Hepatocyte (in vitro differentiated cells): ENCODE measurements at regions not wholly inside any gene's neighbourhood (a gene's known extent, or its start where the extent isn't known, plus 50 kb on each side); places are given as distances from the start of the nearest gene placed in this dataset.

Source experiments
- DNase-seq: peaks from one replicate; pipeline ENCODE4 v3.0.0-alpha.2; 2016; ENCODE audit warnings: low spot score
- H2AFZ ChIP-seq: fragments of 200-600 bp; sonication (generic); 2 replicates; pipeline ENCODE4 v1.6.0; 2016; ENCODE audit warnings: antibody characterized with exemption, mild to moderate bottlenecking
- H3K27ac ChIP-seq: fragments of 200-600 bp; sonication (generic); 2 replicates; pipeline ENCODE4 v1.5.1; 2016; ENCODE audit warnings: mild to moderate bottlenecking
- H3K27me3 ChIP-seq: fragments of 200-600 bp; sonication (generic); 2 replicates; pipeline ENCODE4 v1.6.1; 2016
- H3K36me3 ChIP-seq: fragments of 200-600 bp; sonication (generic); replicated peaks from 2 replicates; pipeline ENCODE4 v1.5.1; 2016; ENCODE audit warnings: low read depth; ENCODE audit not compliant: insufficient read depth
- H3K4me1 ChIP-seq: fragments of 200-600 bp; sonication (generic); 2 replicates; pipeline ENCODE4 v1.5.1; 2016; ENCODE audit warnings: mild to moderate bottlenecking, moderate library complexity; ENCODE audit not compliant: insufficient read depth
- H3K4me2 ChIP-seq: fragments of 200-600 bp; sonication (generic); 2 replicates; pipeline ENCODE4 v1.6.0; 2016
- H3K4me3 ChIP-seq: fragments of 200-600 bp; sonication (generic); 2 replicates; pipeline ENCODE4 v1.5.1; 2016; ENCODE audit warnings: mild to moderate bottlenecking
- H3K79me2 ChIP-seq: fragments of 200-600 bp; sonication (generic); 2 replicates; pipeline ENCODE4 v1.6.0; 2017; ENCODE audit warnings: mild to moderate bottlenecking
- H3K9me2 ChIP-seq: fragments of 200-600 bp; sonication (generic); replicated peaks from 2 replicates; pipeline ENCODE4 v1.6.0; 2017; ENCODE audit warnings: mild to moderate bottlenecking; ENCODE audit not compliant: insufficient read depth
- H3K9me3 ChIP-seq: fragments of 200-600 bp; sonication (generic); 2 replicates; pipeline ENCODE4 v1.5.1; 2016; ENCODE audit warnings: low read depth, mild to moderate bottlenecking
- H4K20me1 ChIP-seq: fragments of 200-600 bp; sonication (generic); 2 replicates; pipeline ENCODE4 v1.6.0; 2016; ENCODE audit warnings: mild to moderate bottlenecking; ENCODE audit not compliant: insufficient read depth, poor library complexity, severe bottlenecking
- EZH2 ChIP-seq: fragments of 200-600 bp; sonication (generic); IDR thresholded peaks from 2 replicates; pipeline ENCODE4 v1.6.1; 2016; ENCODE audit warnings: antibody characterized with exemption, mild to moderate bottlenecking, borderline replicate concordance
- EZH2phosphoT487 ChIP-seq: fragments of 200-600 bp; sonication (generic); IDR thresholded peaks from one replicate; pipeline ENCODE4 v1.6.1; 2018; ENCODE audit warnings: antibody characterized with exemption, mild to moderate bottlenecking, low read depth, moderate library complexity; ENCODE audit not compliant: unreplicated experiment, severe bottlenecking
- WGBS: methylation state at CpG from one replicate; pipeline ENCODE4 v1.1.6; 2016; ENCODE audit warnings: low lambda C conversion rate; ENCODE audit errors: missing lambda C conversion rate; 5-methylcytosine and 5-hydroxymethylcytosine counted together
- TF ChIP-seq, protein P1 (sequence below): fragments of 200-600 bp; sonication (generic); IDR thresholded peaks from 2 replicates; pipeline ENCODE4 v1.5.1; 2016; ENCODE audit warnings: antibody characterized with exemption, mild to moderate bottlenecking; ENCODE audit not compliant: poor library complexity

DNA sequence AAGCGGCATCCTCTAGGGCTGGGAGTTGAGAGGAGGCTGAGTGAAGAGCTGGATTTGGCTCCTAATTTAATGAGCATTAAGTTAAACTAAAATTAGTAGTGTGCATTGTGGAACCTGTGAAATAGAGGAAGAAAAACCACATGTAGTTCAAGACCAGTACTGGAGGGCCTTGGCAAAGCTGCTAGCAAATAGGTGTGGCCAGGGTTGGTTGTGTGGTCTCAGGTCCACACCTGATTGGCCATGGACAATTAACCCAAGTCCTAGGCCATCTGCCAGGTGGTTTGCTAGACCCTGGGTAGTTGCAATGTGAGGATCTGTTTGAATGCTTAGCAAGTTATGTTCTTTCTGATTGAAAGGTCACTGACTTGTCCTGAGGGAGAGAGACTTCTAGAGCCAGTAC, 275.5 kb downstream of the PDCD6IP start:
- H3K4me3 ChIP-seq: no peak overlapping the region
- H2AFZ ChIP-seq: no peak overlapping the region
- 90% methylated on average over 1 of the region's 1 CpG for WGBS
- H3K9me3 ChIP-seq: no peaks in the 10 kb centered on the region
- no peaks in the 10 kb centered on the region for H4K20me1 ChIP-seq
- no peaks in the 10 kb centered on the region for H3K4me1 ChIP-seq
- H3K27ac ChIP-seq: no peak overlapping the region
- TF ChIP-seq, protein P1, sequence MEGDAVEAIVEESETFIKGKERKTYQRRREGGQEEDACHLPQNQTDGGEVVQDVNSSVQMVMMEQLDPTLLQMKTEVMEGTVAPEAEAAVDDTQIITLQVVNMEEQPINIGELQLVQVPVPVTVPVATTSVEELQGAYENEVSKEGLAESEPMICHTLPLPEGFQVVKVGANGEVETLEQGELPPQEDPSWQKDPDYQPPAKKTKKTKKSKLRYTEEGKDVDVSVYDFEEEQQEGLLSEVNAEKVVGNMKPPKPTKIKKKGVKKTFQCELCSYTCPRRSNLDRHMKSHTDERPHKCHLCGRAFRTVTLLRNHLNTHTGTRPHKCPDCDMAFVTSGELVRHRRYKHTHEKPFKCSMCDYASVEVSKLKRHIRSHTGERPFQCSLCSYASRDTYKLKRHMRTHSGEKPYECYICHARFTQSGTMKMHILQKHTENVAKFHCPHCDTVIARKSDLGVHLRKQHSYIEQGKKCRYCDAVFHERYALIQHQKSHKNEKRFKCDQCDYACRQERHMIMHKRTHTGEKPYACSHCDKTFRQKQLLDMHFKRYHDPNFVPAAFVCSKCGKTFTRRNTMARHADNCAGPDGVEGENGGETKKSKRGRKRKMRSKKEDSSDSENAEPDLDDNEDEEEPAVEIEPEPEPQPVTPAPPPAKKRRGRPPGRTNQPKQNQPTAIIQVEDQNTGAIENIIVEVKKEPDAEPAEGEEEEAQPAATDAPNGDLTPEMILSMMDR: no peak
- TF ChIP-seq EZH2 (no peak), EZH2phosphoT487 (no peak)
- no peak for DNase-seq
- no peaks in the 10 kb centered on the region for H3K36me3 ChIP-seq
- H3K4me2 ChIP-seq: no peak overlapping the region
- H3K79me2 ChIP-seq: no peaks in the 10 kb centered on the region
- H3K27me3 ChIP-seq: no peaks in the 10 kb centered on the region
- H3K9me2 ChIP-seq: no peaks in the 10 kb centered on the region

DNA sequence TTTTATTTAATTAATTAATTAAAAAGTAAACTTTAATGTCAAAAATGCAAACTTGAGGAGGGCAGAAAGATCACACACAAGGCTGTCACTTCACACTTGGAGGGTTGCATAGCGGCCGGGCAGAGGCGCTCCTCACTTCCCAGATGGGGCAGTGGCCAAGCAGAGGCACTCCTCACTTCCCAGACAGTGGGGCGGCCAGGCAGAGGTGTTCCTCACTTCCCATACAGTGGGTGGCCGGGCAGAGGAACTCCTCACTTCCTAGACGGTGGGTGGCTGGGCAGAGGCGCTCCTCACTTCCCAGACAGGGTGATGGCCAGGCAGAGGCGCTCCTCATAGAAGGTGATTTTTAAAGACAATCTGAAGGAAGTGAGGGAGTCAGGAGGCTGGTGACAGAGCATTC, 277.5 kb downstream of the PDCD6IP start:
- Histone ChIP-seq H3K4me1 (no peaks in the 10 kb centered on the region), H3K9me3 (no peaks in the 10 kb centered on the region), H3K4me2 (no peak overlapping the region), H3K9me2 (no peaks in the 10 kb centered on the region), H3K27ac (no peak overlapping the region), H2AFZ (no peak overlapping the region), H3K27me3 (no peaks in the 10 kb centered on the region), H3K79me2 (no peaks in the 10 kb centered on the region), H3K36me3 (no peaks in the 10 kb centered on the region), H4K20me1 (no peaks in the 10 kb centered on the region), H3K4me3 (no peak overlapping the region)
- TF ChIP-seq, protein P1: no peak
- TF ChIP-seq EZH2: no peak
- no peak for TF ChIP-seq EZH2phosphoT487
- DNase-seq: no peak
- 90% methylated on average over 8 of the region's 8 CpGs for WGBS

DNA sequence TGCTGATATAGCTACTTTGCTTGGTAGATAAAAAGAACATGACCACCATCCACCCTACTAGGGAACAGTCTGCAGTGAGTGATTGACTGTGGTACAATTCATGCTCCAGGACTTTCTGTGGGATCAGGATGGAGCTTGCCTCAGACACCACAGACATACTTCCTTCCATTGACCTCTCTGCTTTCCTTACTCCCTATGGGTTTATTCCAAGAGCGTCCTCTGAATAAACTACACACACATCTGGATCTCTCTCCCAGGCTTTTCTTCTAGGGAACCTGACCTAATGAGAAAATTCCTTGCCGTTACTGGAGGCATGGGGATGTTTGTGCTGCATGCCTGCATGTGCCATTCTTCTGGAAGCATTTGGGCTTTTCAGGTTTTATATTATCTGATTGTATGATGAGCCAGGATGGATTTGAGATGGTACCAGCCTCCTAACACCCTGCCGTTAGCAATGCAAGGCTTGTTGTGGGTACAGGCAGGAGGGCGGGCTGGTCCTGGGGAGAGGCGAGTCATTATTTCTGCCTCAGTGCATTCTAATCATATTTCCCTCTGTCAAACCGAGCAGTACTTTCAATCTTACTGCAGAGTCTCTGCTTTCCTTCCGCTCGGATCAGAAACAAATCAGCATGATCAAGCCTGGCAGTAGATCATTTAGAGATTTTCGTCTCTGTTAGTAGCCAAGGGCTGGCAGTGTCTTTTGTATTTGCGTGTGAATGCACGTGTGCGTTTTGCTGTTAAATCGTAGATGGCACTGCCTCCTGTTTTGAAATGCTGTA, 279.2 kb downstream of the PDCD6IP start:
- Histone ChIP-seq H3K27me3 (no peaks in the 10 kb centered on the region), H4K20me1 (no peaks in the 10 kb centered on the region), H3K27ac (no peak overlapping the region), H3K79me2 (no peaks in the 10 kb centered on the region), H3K36me3 (no peaks in the 10 kb centered on the region), H3K9me3 (no peaks in the 10 kb centered on the region), H3K4me2 (no peak overlapping the region), H3K4me3 (no peak overlapping the region), H2AFZ (no peak overlapping the region), H3K9me2 (no peaks in the 10 kb centered on the region), H3K4me1 (no peaks in the 10 kb centered on the region)
- 83% methylated on average over 13 of the region's 13 CpGs for WGBS
- DNase-seq: no peak
- TF ChIP-seq EZH2: no peak
- TF ChIP-seq EZH2phosphoT487: no peak
- TF ChIP-seq, protein P1: no peak
